ENCODE measurements at regions not wholly inside any gene's neighbourhood (a gene's known extent, or its start where the extent isn't known, plus 50 kb on each side); places are given as distances from the start of the nearest gene placed in this dataset.

DNA sequence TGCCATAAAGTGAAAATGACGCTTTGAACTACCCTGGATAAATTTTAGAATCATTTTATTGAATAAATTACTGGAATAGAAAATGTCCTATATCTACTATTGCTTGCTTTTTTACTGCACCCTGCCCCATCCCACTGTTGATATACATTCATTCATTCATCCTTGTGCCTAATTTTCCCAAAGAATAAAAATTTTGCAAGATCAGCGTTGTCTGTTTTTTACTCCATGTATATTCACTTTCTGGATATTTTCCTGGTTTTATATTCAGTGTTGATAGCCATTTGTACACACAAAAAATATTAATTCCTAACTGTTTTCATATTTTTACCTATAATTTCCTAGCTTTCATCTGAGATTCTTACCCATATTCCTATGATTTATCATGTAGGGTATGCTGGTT lies 262.9 kb upstream of the MAGI2 start:
- no peak overlapping the region for H3K4me3 ChIP-seq (ENCODE audit: low read length, poor library complexity, severe bottlenecking)
- no peaks in the 10 kb centered on the region for H3K79me2 ChIP-seq (ENCODE audit: insufficient read depth, low read length)
- no peak overlapping the region for H2AFZ ChIP-seq (ENCODE audit: low read length)
- no peaks in the 10 kb centered on the region for H3K4me1 ChIP-seq (ENCODE audit: insufficient read depth, low read length, poor library complexity, severe bottlenecking)
- no peak overlapping the region for H3K9ac ChIP-seq (ENCODE audit: low read depth, low read length, poor library complexity, severe bottlenecking)
- H3K9me2 ChIP-seq (replicated peaks; ENCODE audit: low read depth, low read length), result no peaks in the 10 kb centered on the region
- H3K36me3 ChIP-seq (ENCODE audit: insufficient read depth, low read length), result no peaks in the 10 kb centered on the region
- H3K27me3 ChIP-seq (ENCODE audit: insufficient read depth, low read length, poor library complexity, severe bottlenecking), result peaks cover 13% of the 10 kb centered on the region
- H3F3A ChIP-seq (ENCODE audit: low read depth), result no peaks in the 10 kb centered on the region
- H3K4me2 ChIP-seq (ENCODE audit: low read depth, low read length, poor library complexity, severe bottlenecking), result no peak overlapping the region
- H3K9me3 ChIP-seq (ENCODE audit: insufficient read depth, low read depth, low read length), result no peaks in the 10 kb centered on the region
- H4K20me1 ChIP-seq (ENCODE audit: insufficient read depth, low read length, poor library complexity, severe bottlenecking), result no peaks in the 10 kb centered on the region
- TF ChIP-seq, protein P1, sequence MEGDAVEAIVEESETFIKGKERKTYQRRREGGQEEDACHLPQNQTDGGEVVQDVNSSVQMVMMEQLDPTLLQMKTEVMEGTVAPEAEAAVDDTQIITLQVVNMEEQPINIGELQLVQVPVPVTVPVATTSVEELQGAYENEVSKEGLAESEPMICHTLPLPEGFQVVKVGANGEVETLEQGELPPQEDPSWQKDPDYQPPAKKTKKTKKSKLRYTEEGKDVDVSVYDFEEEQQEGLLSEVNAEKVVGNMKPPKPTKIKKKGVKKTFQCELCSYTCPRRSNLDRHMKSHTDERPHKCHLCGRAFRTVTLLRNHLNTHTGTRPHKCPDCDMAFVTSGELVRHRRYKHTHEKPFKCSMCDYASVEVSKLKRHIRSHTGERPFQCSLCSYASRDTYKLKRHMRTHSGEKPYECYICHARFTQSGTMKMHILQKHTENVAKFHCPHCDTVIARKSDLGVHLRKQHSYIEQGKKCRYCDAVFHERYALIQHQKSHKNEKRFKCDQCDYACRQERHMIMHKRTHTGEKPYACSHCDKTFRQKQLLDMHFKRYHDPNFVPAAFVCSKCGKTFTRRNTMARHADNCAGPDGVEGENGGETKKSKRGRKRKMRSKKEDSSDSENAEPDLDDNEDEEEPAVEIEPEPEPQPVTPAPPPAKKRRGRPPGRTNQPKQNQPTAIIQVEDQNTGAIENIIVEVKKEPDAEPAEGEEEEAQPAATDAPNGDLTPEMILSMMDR (conservative IDR thresholded peaks at IDR 0.05; ENCODE audit: low read length), result no peak
- no peak for TF ChIP-seq EZH2phosphoT487 (IDR thresholded peaks at IDR 0.05; ENCODE audit: borderline replicate concordance)

- Histone ChIP-seq H2AFZ (ENCODE audit: low read length) (no peak overlapping the region), H4K20me1 (ENCODE audit: insufficient read depth, low read length, poor library complexity, severe bottlenecking) (no peaks in the 10 kb centered on the region), H3K4me1 (ENCODE audit: insufficient read depth, low read length, poor library complexity, severe bottlenecking) (peaks cover 7% of the 10 kb centered on the region), H3K27me3 (ENCODE audit: insufficient read depth, low read length, poor library complexity, severe bottlenecking) (peaks cover 13% of the 10 kb centered on the region), H3F3A (ENCODE audit: low read depth) (no peaks in the 10 kb centered on the region), H3K9me3 (ENCODE audit: insufficient read depth, low read depth, low read length) (no peaks in the 10 kb centered on the region), H3K79me2 (ENCODE audit: insufficient read depth, low read length) (no peaks in the 10 kb centered on the region), H3K9ac (ENCODE audit: low read depth, low read length, poor library complexity, severe bottlenecking) (no peak overlapping the region), H3K4me3 (ENCODE audit: low read length, poor library complexity, severe bottlenecking) (no peak overlapping the region), H3K9me2 (replicated peaks; ENCODE audit: low read depth, low read length) (no peaks in the 10 kb centered on the region), H3K36me3 (ENCODE audit: insufficient read depth, low read length) (no peaks in the 10 kb centered on the region), H3K4me2 (ENCODE audit: low read depth, low read length, poor library complexity, severe bottlenecking) (no peak overlapping the region)
- TF ChIP-seq, protein P1 (conservative IDR thresholded peaks at IDR 0.05; ENCODE audit: low read length), result no peak
- no peak for TF ChIP-seq EZH2phosphoT487 (IDR thresholded peaks at IDR 0.05; ENCODE audit: borderline replicate concordance)
Measured at GRCh38 chr7:79714081-79714480, 260.6 kb upstream of the MAGI2 start.

GRCh38 chr7:79713276-79713675 lies 259.8 kb upstream of the MAGI2 start:
- no peak overlapping the region for H2AFZ ChIP-seq (ENCODE audit: low read length)
- H3K4me3 ChIP-seq (ENCODE audit: low read length, poor library complexity, severe bottlenecking), result no peak overlapping the region

More at GRCh38 chr7:79713276-79713675, 259.8 kb upstream of the MAGI2 start:
- TF ChIP-seq EZH2phosphoT487 (IDR thresholded peaks at IDR 0.05; ENCODE audit: borderline replicate concordance), result no peak
- TF ChIP-seq, protein P1 (conservative IDR thresholded peaks at IDR 0.05; ENCODE audit: low read length), result no peak
- Histone ChIP-seq H3K9me3 (ENCODE audit: insufficient read depth, low read depth, low read length) (no peaks in the 10 kb centered on the region), H3K9ac (ENCODE audit: low read depth, low read length, poor library complexity, severe bottlenecking) (no peak overlapping the region), H3K9me2 (replicated peaks; ENCODE audit: low read depth, low read length) (no peaks in the 10 kb centered on the region), H3K4me1 (ENCODE audit: insufficient read depth, low read length, poor library complexity, severe bottlenecking) (peaks cover 7% of the 10 kb centered on the region), H3K36me3 (ENCODE audit: insufficient read depth, low read length) (no peaks in the 10 kb centered on the region), H3K79me2 (ENCODE audit: insufficient read depth, low read length) (no peaks in the 10 kb centered on the region), H3K27me3 (ENCODE audit: insufficient read depth, low read length, poor library complexity, severe bottlenecking) (peaks cover 16% of the 10 kb centered on the region), H3K4me2 (ENCODE audit: low read depth, low read length, poor library complexity, severe bottlenecking) (no peak overlapping the region), H4K20me1 (ENCODE audit: insufficient read depth, low read length, poor library complexity, severe bottlenecking) (no peaks in the 10 kb centered on the region), H3F3A (ENCODE audit: low read depth) (no peaks in the 10 kb centered on the region)
